Effector memory CD8-positive, alpha-beta T cell (primary cell): ENCODE measurements at regions not wholly inside any gene's neighbourhood (a gene's known extent, or its start where the extent isn't known, plus 50 kb on each side); places are given as distances from the start of the nearest gene placed in this dataset.

Experiments
- ATAC-seq: fragments of 150-1000 bp; cut with Tn5 transposase; replicated peaks from 2 replicates; pipeline ENCODE4 v1.10.0; 2021; ENCODE audit warnings: mild to moderate bottlenecking, moderate library complexity
- DNase-seq, 3 experiments: peaks; one replicate each; pipeline ENCODE4 v3.0.0; 2021
- H3K27ac Mint-ChIP-seq, 2 donors: one replicate each; pipeline ENCODE4 v1.8.0; 2022; ENCODE audit warnings: mild to moderate bottlenecking in 2 of 2, mixed read lengths in 2 of 2, moderate library complexity in 2 of 2
- H3K27me3 Mint-ChIP-seq, 2 donors: one replicate each; pipeline ENCODE4 v1.8.0; 2022; ENCODE audit warnings: mixed read lengths in 2 of 2
- H3K36me3 Mint-ChIP-seq: one replicate; pipeline ENCODE4 v1.8.0; 2022; ENCODE audit warnings: mild to moderate bottlenecking, moderate library complexity, mixed read lengths; ENCODE audit not compliant: insufficient read depth
- H3K4me1 Mint-ChIP-seq, 2 donors: one replicate each; pipeline ENCODE4 v1.8.0; 2022; ENCODE audit warnings: low read depth in 2 of 2, mixed read lengths in 2 of 2
- H3K4me3 Mint-ChIP-seq, 2 donors: one replicate each; pipeline ENCODE4 v1.8.0; 2022; ENCODE audit warnings: mild to moderate bottlenecking in 2 of 2, mixed read lengths in 2 of 2, moderate library complexity in 2 of 2
- H3K9me3 Mint-ChIP-seq, 2 donors: one replicate each; pipeline ENCODE4 v1.8.0; 2022; ENCODE audit warnings: mixed read lengths in 2 of 2

DNA sequence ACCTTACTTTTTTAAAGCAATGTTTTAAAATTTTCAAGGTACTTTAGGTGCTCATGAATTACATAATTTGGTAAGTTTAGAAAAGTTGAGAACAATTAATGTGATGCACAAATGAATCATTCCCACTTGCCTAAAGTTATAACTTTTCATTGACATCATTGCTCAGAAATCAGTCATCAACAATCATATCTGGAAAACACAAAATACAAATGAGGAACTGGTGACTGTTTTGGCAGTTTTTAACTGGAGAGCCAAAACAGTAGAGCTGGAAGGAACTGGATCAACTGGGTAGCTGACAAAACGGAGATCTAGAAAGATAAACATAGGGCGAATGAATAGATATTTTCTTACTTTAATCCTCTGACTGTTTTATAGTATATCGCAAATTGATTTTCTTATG lies 767.1 kb downstream of the IGSF11 start:
- Mint-ChIP-seq H3K27ac (no peak overlapping the region), H3K4me3 (no peak overlapping the region), H3K27me3 (no peaks in the 10 kb centered on the region), H3K36me3 (no peaks in the 10 kb centered on the region), H3K4me1 (no peaks in the 10 kb centered on the region), H3K9me3 (peaks cover 5 to 11% of the 10 kb centered on the region in 2 donors)
- ATAC-seq, result no peak
- no peak for DNase-seq

- ATAC-seq (no peak), DNase-seq (no peak)
- Mint-ChIP-seq H3K4me1 (no peaks in the 10 kb centered on the region), H3K27ac (no peak overlapping the region), H3K36me3 (no peaks in the 10 kb centered on the region), H3K27me3 (no peaks in the 10 kb centered on the region), H3K4me3 (no peak overlapping the region), H3K9me3 (peaks cover 0 to 4% of the 10 kb centered on the region in 2 donors)
These were observed 765.0 kb downstream of the IGSF11 start for GRCh38 chr3:118269537-118270125.

GRCh38 chr3:118272991-118273390 lies 761.7 kb downstream of the IGSF11 start:
- ATAC-seq (no peak), DNase-seq (no peak)
- no peaks in the 10 kb centered on the region for H3K4me1 Mint-ChIP-seq
- peaks cover 5 to 9% of the 10 kb centered on the region in 2 donors for H3K9me3 Mint-ChIP-seq
- H3K27me3 Mint-ChIP-seq, result no peaks in the 10 kb centered on the region
- no peak overlapping the region for H3K27ac Mint-ChIP-seq
- H3K4me3 Mint-ChIP-seq, result no peak overlapping the region
- no peaks in the 10 kb centered on the region for H3K36me3 Mint-ChIP-seq

DNA sequence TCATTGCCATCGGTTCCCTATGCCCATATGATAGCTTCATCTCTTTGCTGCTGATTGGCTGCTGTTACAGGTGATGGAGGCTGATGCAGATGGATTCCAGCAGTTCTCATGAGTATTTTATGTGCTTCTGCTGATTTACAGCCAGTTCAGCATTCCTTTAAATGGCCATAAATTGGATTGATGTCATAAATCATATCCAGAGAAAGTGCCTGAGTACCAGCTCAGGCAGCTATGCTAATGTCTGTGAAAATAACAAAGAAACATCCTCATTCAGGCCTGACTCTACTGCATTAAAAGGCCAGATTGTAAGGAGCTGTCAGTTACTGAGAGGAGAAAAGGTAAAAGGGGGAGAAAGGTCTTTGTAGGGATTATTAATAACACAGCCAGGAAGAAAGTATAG lies 756.8 kb downstream of the IGSF11 start:
- Mint-ChIP-seq H3K9me3 (peaks cover 13 to 27% of the 10 kb centered on the region in 2 donors), H3K4me3 (no peak overlapping the region), H3K36me3 (no peaks in the 10 kb centered on the region), H3K27me3 (no peaks in the 10 kb centered on the region), H3K4me1 (no peaks in the 10 kb centered on the region), H3K27ac (no peak overlapping the region)
- DNase-seq, result no peak
- ATAC-seq, result no peak

DNA sequence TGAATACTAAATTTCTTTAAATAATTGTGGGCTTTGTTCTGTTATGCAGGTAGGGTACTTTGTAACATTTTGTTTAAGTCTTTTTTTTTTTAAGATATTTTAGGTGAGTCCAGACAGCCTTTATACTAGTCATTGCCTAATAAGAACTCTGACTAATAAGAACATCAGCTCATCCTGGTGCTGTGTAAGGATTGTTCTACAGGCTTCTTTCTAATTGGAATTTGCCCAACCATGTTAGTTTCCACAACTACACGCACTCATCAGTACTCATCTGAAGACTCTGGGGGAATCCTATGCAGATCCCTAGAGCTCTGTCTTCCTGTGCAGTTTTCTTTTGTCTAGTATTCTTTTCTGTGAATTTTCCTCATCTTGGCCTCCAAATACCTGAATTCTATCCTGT lies 741.8 kb downstream of the IGSF11 start:
- Mint-ChIP-seq H3K9me3 (peaks cover 0 to 2% of the 10 kb centered on the region in 2 donors), H3K4me1 (no peaks in the 10 kb centered on the region), H3K4me3 (no peak overlapping the region), H3K27ac (no peak overlapping the region), H3K36me3 (no peaks in the 10 kb centered on the region), H3K27me3 (no peaks in the 10 kb centered on the region)
- DNase-seq (no peak), ATAC-seq (no peak)

GRCh38 chr3:118298133-118298532 lies 736.5 kb downstream of the IGSF11 start:
- H3K27ac Mint-ChIP-seq, result no peak overlapping the region
- peaks cover 0 to 4% of the 10 kb centered on the region in 2 donors for H3K9me3 Mint-ChIP-seq
- no peak for DNase-seq
- no peaks in the 10 kb centered on the region for H3K27me3 Mint-ChIP-seq
- H3K4me1 Mint-ChIP-seq, result no peaks in the 10 kb centered on the region
- ATAC-seq, result no peak
- H3K4me3 Mint-ChIP-seq, result no peak overlapping the region
- no peaks in the 10 kb centered on the region for H3K36me3 Mint-ChIP-seq

DNA sequence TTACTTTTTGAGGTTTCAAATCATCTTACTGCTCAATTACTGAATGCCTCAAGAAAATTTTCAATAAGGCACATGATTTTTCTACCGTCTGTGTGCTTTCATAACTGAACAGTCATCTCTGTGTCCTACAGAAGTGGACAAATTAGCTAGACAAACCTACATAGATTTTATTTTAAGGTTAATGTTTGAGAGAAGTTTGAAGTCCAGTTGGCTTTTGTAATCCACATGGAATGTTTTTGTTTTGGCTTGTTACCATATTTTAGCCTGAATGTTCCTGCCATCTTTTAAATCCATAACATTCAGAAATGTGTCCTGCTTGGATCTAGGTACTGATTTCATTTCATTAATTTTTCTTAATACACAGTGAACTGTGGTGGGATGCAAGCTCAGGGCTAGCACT lies 730.1 kb downstream of the IGSF11 start:
- DNase-seq, result no peak
- peaks cover 3 to 6% of the 10 kb centered on the region in 2 donors for H3K9me3 Mint-ChIP-seq

DNA sequence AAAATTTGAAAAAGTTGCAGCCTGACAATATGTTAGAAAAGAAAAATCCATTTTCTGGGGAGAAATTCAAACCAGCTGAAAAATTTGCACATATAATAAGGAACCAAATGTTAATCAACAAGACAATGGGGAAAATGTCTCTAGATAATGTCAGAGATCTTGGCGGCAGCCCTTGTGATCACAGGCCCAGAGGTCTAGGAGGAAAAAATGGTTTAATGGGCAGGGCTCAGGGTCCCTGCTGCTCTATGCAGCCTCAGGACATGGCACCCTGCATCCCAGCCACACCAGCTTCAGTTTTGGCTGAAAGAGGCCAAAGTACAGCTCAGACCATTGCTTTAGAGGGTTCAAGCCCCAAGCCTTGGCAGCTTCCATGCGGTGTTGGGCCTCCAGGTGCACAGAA lies 701.9 kb downstream of the IGSF11 start:
- H3K27me3 Mint-ChIP-seq, result no peaks in the 10 kb centered on the region
- no peaks in the 10 kb centered on the region for H3K36me3 Mint-ChIP-seq
- no peak for DNase-seq
- H3K9me3 Mint-ChIP-seq, result peaks cover 5 to 15% of the 10 kb centered on the region in 2 donors
- no peak overlapping the region for H3K27ac Mint-ChIP-seq
- H3K4me3 Mint-ChIP-seq, result no peak overlapping the region
- ATAC-seq, result no peak
- H3K4me1 Mint-ChIP-seq, result no peaks in the 10 kb centered on the region

More for the DNA sequence above, 730.1 kb downstream of the IGSF11 start:
- Mint-ChIP-seq H3K27me3 (no peaks in the 10 kb centered on the region), H3K36me3 (no peaks in the 10 kb centered on the region), H3K27ac (no peak overlapping the region), H3K4me3 (no peak overlapping the region), H3K4me1 (no peaks in the 10 kb centered on the region)
- ATAC-seq, result no peak

- H3K4me3 Mint-ChIP-seq, result no peak overlapping the region
- no peaks in the 10 kb centered on the region for H3K27me3 Mint-ChIP-seq
- H3K27ac Mint-ChIP-seq, result no peak overlapping the region
- H3K36me3 Mint-ChIP-seq, result no peaks in the 10 kb centered on the region
- H3K4me1 Mint-ChIP-seq, result no peaks in the 10 kb centered on the region
- no peak for DNase-seq
- no peak for ATAC-seq
- peaks cover 5 to 7% of the 10 kb centered on the region in 2 donors for H3K9me3 Mint-ChIP-seq
These were observed 697.0 kb downstream of the IGSF11 start for GRCh38 chr3:118337649-118338048.

GRCh38 chr3:118347396-118348168 lies 687.1 kb downstream of the IGSF11 start:
- no peaks in the 10 kb centered on the region for H3K27me3 Mint-ChIP-seq
- H3K36me3 Mint-ChIP-seq, result no peaks in the 10 kb centered on the region
- no peak overlapping the region for H3K27ac Mint-ChIP-seq
- H3K9me3 Mint-ChIP-seq, result peaks cover 4 to 7% of the 10 kb centered on the region in 2 donors
- no peak for ATAC-seq
- DNase-seq, result no peak
- no peaks in the 10 kb centered on the region for H3K4me1 Mint-ChIP-seq
- H3K4me3 Mint-ChIP-seq, result no peak overlapping the region

DNA sequence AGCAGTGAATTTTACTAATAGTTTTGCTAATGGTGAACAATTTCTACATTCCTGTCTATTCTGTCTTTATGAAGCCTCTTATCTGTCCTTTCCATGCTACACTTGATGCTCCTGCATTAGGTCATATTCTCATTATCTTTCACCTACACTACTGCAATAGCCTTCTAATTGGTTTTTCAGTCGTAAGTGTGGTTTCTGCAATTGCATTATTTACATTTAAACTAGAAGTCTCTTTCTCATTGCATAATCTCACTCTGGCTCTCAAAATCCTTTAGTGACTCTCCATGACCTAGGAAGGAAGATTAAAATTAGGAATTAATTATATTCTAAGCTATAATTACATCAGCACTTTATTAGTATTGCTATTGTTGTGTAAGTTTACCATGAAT lies 686.5 kb downstream of the IGSF11 start:
- DNase-seq, result no peak

DNA sequence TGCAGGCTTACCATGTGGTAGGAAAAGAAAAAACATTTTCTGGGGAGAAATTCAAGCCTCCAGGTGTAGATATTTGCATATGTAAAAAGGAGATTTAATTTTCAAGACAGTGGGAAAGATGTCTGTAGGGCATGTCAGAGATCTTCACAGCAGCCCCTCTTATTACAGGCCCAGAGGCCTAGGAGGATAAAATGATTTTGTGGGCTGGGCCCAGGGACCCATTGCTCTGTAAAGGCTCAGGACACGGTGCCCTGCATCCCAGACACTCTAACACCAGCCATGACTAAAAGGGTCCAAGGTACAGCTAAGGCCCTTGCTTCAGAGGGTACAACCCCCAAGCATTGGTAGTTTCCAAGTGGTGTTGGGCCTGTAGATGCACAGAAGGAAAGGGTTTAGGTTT lies 680.1 kb downstream of the IGSF11 start:
- Mint-ChIP-seq H3K27me3 (no peaks in the 10 kb centered on the region), H3K4me1 (no peaks in the 10 kb centered on the region), H3K27ac (no peak overlapping the region), H3K9me3 (peaks cover 14 to 27% of the 10 kb centered on the region in 2 donors), H3K36me3 (no peaks in the 10 kb centered on the region), H3K4me3 (no peak overlapping the region)
- no peak for ATAC-seq
- DNase-seq, result no peak

More for the DNA sequence above, 686.5 kb downstream of the IGSF11 start:
- no peak for ATAC-seq
- Mint-ChIP-seq H3K9me3 (peaks cover 5 to 13% of the 10 kb centered on the region in 2 donors), H3K27ac (no peak overlapping the region), H3K4me3 (no peak overlapping the region), H3K27me3 (no peaks in the 10 kb centered on the region), H3K36me3 (no peaks in the 10 kb centered on the region), H3K4me1 (no peaks in the 10 kb centered on the region)

GRCh38 chr3:118369892-118370491 lies 664.7 kb downstream of the IGSF11 start:
- no peak overlapping the region for H3K27ac Mint-ChIP-seq
- peaks cover 0 to 8% of the 10 kb centered on the region in 2 donors for H3K9me3 Mint-ChIP-seq
- no peak overlapping the region for H3K4me3 Mint-ChIP-seq
- H3K27me3 Mint-ChIP-seq, result no peaks in the 10 kb centered on the region
- no peak for ATAC-seq
- no peaks in the 10 kb centered on the region for H3K36me3 Mint-ChIP-seq
- no peak for DNase-seq
- H3K4me1 Mint-ChIP-seq, result no peaks in the 10 kb centered on the region

DNA sequence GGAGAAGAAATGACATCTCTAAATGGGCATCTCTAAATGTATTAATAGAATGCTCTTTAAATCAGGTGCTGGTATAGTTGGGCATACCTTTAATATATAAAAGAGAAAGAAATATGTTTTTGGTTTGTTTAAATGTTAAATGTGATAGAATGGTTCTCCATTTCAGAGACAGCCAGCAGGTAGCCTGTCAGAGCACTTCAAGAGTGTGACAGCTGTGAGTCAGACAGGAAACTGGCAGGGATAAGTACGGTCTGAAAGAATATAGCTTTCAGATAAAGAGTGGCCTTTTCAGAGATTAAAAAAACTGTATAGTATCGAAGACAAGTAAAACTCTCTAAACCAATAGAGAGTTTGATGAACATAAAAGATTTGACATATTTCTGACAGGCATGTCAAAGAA lies 654.1 kb downstream of the IGSF11 start:
- ATAC-seq (no peak), DNase-seq (no peak)
- Mint-ChIP-seq H3K4me1 (no peaks in the 10 kb centered on the region), H3K27ac (no peak overlapping the region), H3K36me3 (no peaks in the 10 kb centered on the region), H3K27me3 (no peaks in the 10 kb centered on the region), H3K9me3 (peaks cover 0 to 8% of the 10 kb centered on the region in 2 donors), H3K4me3 (no peak overlapping the region)
